A549 (cell line): ENCODE measurements at regions not wholly inside any gene's neighbourhood (a gene's known extent, or its start where the extent isn't known, plus 50 kb on each side); places are given as distances from the start of the nearest gene placed in this dataset.
"Not testable (repeated sequence)": the region's sequence is repeated elsewhere in the genome, so short reads cannot be mapped to it uniquely, and the experiment has no call there.

Experiments
- ATAC-seq, 2 experiments: fragments of 200-7000 bp in 1 of 2; fragments of >200 bp in 1 of 2; cut with Nextera tagmentation in 1 of 2; cut with Tn5 transposase in 1 of 2; 3 replicates each; pipeline versions ENCODE4 v1.8.0 to v1.9.1; 2018 to 2020; ENCODE audit warnings: mild to moderate bottlenecking in 1 of 2, moderate library complexity in 1 of 2
- CTCF ChIA-PET: fragments of 300-600 bp; sonication (Branson Sonifier 250); formaldehyde crosslinking; extraction: SDS; loops from one replicate; lab custom pipeline; 2021; ENCODE audit warnings: antibody characterized with exemption, inconsistent platforms; lab: Yijun Ruan, JAX
- POLR2A ChIA-PET: fragments of 350-600 bp; formaldehyde crosslinking; extraction: SDS; loops from one replicate; lab custom pipeline; 2021; ENCODE audit warnings: antibody characterized with exemption, inconsistent platforms; lab: Yijun Ruan, JAX
- DNase-seq, 2 experiments: peaks; one replicate each; pipeline versions ENCODE4 v3.0.0 to v3.0.0-alpha.2; 2011 to 2016; ENCODE audit warnings: low read depth in 1 of 2, low spot score in 1 of 2
- FAIRE-seq: peaks from 2 replicates; lab custom pipeline; 2011; peaks lifted over from hg19 to GRCh38; lab: Jason Lieb, UNC
- H3K27ac ChIP-seq, 2 experiments: fragments of >200 bp; sonication (Bioruptor Twin); formaldehyde crosslinking; 3 replicates each; pipeline ENCODE4 v1.5.1; 2016 to 2017
- H3K4me1 ChIP-seq: fragments of >200 bp; sonication (Bioruptor Twin); formaldehyde crosslinking; 3 replicates; pipeline ENCODE4 v1.6.1; 2016
- H3K4me2 ChIP-seq: fragments of >200 bp; sonication (Bioruptor Twin); formaldehyde crosslinking; 3 replicates; pipeline ENCODE4 v1.6.1; 2016
- H3K4me3 ChIP-seq: fragments of >200 bp; sonication (Bioruptor Twin); formaldehyde crosslinking; 3 replicates; pipeline ENCODE4 v1.5.1; 2016
- H3K9me3 ChIP-seq: fragments of >200 bp; sonication (Bioruptor Twin); formaldehyde crosslinking; 3 replicates; pipeline ENCODE4 v1.6.1; 2016
- CBX8 ChIP-seq: fragments of 200-600 bp; sonication (generic); IDR thresholded peaks from 2 replicates; pipeline ENCODE4 v1.6.1; 2016
- CEBPB ChIP-seq, 2 experiments: fragments of >200 bp in 1 of 2; sonication (Bioruptor Twin) in 1 of 2; formaldehyde crosslinking in 1 of 2; IDR thresholded peaks; 2 replicates each; pipeline ENCODE4 v1.6.1; 2012 to 2016
- CHD2 ChIP-seq: fragments of 150-350 bp; IDR thresholded peaks from 2 replicates; pipeline ENCODE4 v1.6.1; 2014; ENCODE audit warnings: low read length; ENCODE audit not compliant: partially characterized antibody
- CHD4 ChIP-seq: fragments of 200-600 bp; sonication (generic); IDR thresholded peaks from 2 replicates; pipeline ENCODE4 v1.6.1; 2016; ENCODE audit warnings: antibody characterized with exemption, mild to moderate bottlenecking, borderline replicate concordance
- EHF ChIP-seq: fragments of 250-450 bp; sonication (Bioruptor Pico); IDR thresholded peaks from 2 replicates; pipeline ENCODE4 v1.5.0; 2020; ENCODE audit warnings: mild to moderate bottlenecking
- EHMT2 ChIP-seq: fragments of 200-600 bp; sonication (generic); IDR thresholded peaks from 2 replicates; pipeline ENCODE4 v1.6.1; 2016; ENCODE audit warnings: antibody characterized with exemption, low read depth, mild to moderate bottlenecking, moderate library complexity
- EP300 ChIP-seq, 2 experiments: fragments of >200 bp; sonication (Bioruptor Twin); formaldehyde crosslinking; IDR thresholded peaks; 2 replicates in 1 of 2; 3 replicates in 1 of 2; pipeline ENCODE4 v1.6.1; 2016 to 2017
- FOSB ChIP-seq: fragments of 250-450 bp; sonication (Bioruptor Pico); IDR thresholded peaks from 2 replicates; pipeline ENCODE4 v1.5.0; 2020; ENCODE audit warnings: mild to moderate bottlenecking, moderate library complexity
- FOSL2 ChIP-seq, 2 experiments: fragments of 450-650 bp in 1 of 2; fragments of >200 bp in 1 of 2; sonication (Bioruptor Twin) in 1 of 2; formaldehyde crosslinking; IDR thresholded peaks; 2 replicates each; pipeline versions ENCODE4 v1.5.0 to v1.6.1; 2016 to 2020; ENCODE audit warnings: mild to moderate bottlenecking in 1 of 2, moderate library complexity in 1 of 2
- GATA3 ChIP-seq: IDR thresholded peaks from 2 replicates; pipeline ENCODE4 v1.6.1; 2012; ENCODE audit warnings: borderline replicate concordance
- HEYL ChIP-seq: fragments of 250-450 bp; sonication (Bioruptor Pico); IDR thresholded peaks from 2 replicates; pipeline ENCODE4 v1.8.0; 2021; ENCODE audit warnings: mild to moderate bottlenecking, moderate library complexity
- HOXB13 ChIP-seq: fragments of 250-450 bp; sonication (Bioruptor Pico); IDR thresholded peaks from 2 replicates; pipeline ENCODE4 v1.5.0; 2020; ENCODE audit warnings: low read depth, mild to moderate bottlenecking, moderate library complexity
- HOXB5 ChIP-seq: fragments of 250-450 bp; sonication (Bioruptor Pico); IDR thresholded peaks from 2 replicates; pipeline ENCODE4 v1.5.0; 2020; ENCODE audit warnings: mild to moderate bottlenecking, moderate library complexity
- JUN ChIP-seq, 2 experiments: fragments of >200 bp; sonication (Bioruptor Twin); formaldehyde crosslinking; IDR thresholded peaks; 2 replicates in 1 of 2; 3 replicates in 1 of 2; pipeline ENCODE4 v1.6.1; 2016 to 2017
- JUNB ChIP-seq: fragments of >200 bp; sonication (Bioruptor Twin); formaldehyde crosslinking; IDR thresholded peaks from 2 replicates; pipeline ENCODE4 v1.6.1; 2016
- MAZ ChIP-seq: fragments of 150-350 bp; IDR thresholded peaks from 2 replicates; pipeline ENCODE4 v1.6.1; 2014; ENCODE audit warnings: antibody characterized with exemption, low read depth, low read length, borderline replicate concordance
- POLR2AphosphoS2 ChIP-seq: conservative IDR thresholded peaks from 2 replicates; pipeline ENCODE4 v1.6.1; 2012; ENCODE audit warnings: low read length, improper control_type of control experiment, inconsistent platforms
- RCOR1 ChIP-seq: fragments of 150-350 bp; IDR thresholded peaks from 2 replicates; pipeline ENCODE4 v1.6.1; 2014; ENCODE audit warnings: antibody characterized with exemption, low read length, low read depth
- REST ChIP-seq: fragments of 200-600 bp; sonication (generic); IDR thresholded peaks from 2 replicates; pipeline ENCODE4 v1.6.1; 2016; ENCODE audit warnings: antibody characterized with exemption, mild to moderate bottlenecking, moderate library complexity
- RNF2 ChIP-seq: fragments of 200-600 bp; sonication (generic); IDR thresholded peaks from 2 replicates; pipeline ENCODE4 v1.6.1; 2016; ENCODE audit warnings: low read depth, mild to moderate bottlenecking, antibody characterized with exemption, moderate library complexity, borderline replicate concordance
- TFCP2L1 ChIP-seq: fragments of 250-450 bp; sonication (Bioruptor Pico); IDR thresholded peaks from 2 replicates; pipeline ENCODE4 v1.5.0; 2021; ENCODE audit warnings: mild to moderate bottlenecking
- USF2 ChIP-seq: fragments of 450-650 bp; IDR thresholded peaks from 2 replicates; pipeline ENCODE4 v1.6.1; 2014; ENCODE audit warnings: antibody characterized with exemption
- ZFP36 ChIP-seq: fragments of 450-650 bp; IDR thresholded peaks from 2 replicates; pipeline ENCODE4 v1.6.1; 2014; ENCODE audit warnings: borderline replicate concordance; ENCODE audit not compliant: partially characterized antibody
- ZNF302 ChIP-seq: fragments of 250-450 bp; sonication (Bioruptor Pico); IDR thresholded peaks from 2 replicates; pipeline ENCODE4 v1.9.0; 2021; ENCODE audit warnings: inconsistent platforms, mild to moderate bottlenecking, moderate library complexity
- WGBS: methylation state at CpG from one replicate; pipeline ENCODE4 v1.1.6; 2017; ENCODE audit errors: missing lambda C conversion rate; 5-methylcytosine and 5-hydroxymethylcytosine counted together
- TF ChIP-seq, protein P1 (sequence below): IDR thresholded peaks from 2 replicates; pipeline ENCODE4 v1.6.1; 2012
- TF ChIP-seq, protein P2 (sequence below): fragments of 150-350 bp; IDR thresholded peaks from 2 replicates; pipeline ENCODE4 v1.6.1; 2014; ENCODE audit warnings: low read depth, mild to moderate bottlenecking, low read length

DNA sequence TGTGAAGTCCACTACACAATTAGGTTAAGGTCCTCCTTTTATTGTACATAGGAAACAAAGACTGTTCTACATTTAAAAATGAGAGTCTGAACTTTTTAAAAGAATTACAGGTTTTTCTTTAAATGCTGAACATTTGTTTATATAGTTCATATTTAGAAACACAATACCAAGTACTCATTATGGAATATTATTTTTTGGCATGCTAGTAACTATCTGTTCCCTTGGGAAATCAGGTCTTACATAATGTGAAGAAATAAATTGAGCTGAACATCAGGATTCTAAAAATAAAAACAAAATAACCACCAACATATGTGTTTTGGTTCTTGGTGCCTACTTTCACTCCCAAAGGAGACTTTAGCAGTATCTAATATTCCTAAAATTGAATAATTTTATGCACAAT lies 230.5 kb upstream of the IZUMO3 start:
- no peak for FAIRE-seq
- Histone ChIP-seq H3K4me3 (no peak overlapping the region), H3K9me3 (no peaks in the 10 kb centered on the region), H3K4me1 (no peaks in the 10 kb centered on the region), H3K4me2 (no peak overlapping the region), H3K27ac (no peak overlapping the region)
- no peak for DNase-seq
- TF ChIP-seq, protein P1, sequence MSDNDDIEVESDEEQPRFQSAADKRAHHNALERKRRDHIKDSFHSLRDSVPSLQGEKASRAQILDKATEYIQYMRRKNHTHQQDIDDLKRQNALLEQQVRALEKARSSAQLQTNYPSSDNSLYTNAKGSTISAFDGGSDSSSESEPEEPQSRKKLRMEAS = no peak
- TF ChIP-seq FOSL2 (IDR thresholded peaks at IDR 0.05) (no peak), FOSL2 (CRISPR knock-in tag; IDR thresholded peaks at IDR 0.05) (no peak), HEYL (CRISPR knock-in tag) (no peak), CHD4 (no peak), ZNF302 (CRISPR knock-in tag) (no peak), JUNB (no peak), HOXB5 (CRISPR knock-in tag) (no peak), MAZ (no peak), FOSB (no peak), EHMT2 (no peak), POLR2AphosphoS2 (no peak), TFCP2L1 (CRISPR knock-in tag) (no peak)
- ATAC-seq = no peak
- ChIA-PET POLR2A (no interaction called here), CTCF (no interaction called here)

DNA sequence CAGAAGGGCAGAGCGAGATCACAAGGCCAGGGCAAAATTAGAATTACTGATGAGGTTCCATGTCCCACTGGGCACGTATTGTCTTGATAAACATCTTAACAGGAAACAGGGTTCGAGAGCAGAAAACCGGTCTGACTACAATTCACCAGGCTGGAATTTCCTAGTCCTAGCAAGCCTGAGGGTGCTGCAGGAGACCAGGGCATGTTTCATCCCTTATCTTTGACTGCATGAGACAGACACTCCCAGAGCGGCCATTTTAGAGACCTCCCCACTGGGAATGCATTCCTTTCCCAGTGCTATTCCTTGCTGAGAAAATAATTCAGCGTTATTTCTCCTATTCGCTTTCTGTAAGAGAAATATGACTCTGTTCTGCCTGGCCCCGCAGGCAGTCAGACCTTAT lies 228.5 kb upstream of the IZUMO3 start:
- H3K4me1 ChIP-seq, H3K4me2 ChIP-seq, DNase-seq, POLR2A ChIA-PET, ATAC-seq, CTCF ChIA-PET, H3K27ac ChIP-seq, H3K9me3 ChIP-seq, FAIRE-seq, H3K4me3 ChIP-seq: not testable (repeated sequence)
- WGBS = 7% methylated on average over 8 of the region's 8 CpGs

GRCh38 chr9:24766081-24766480 lies 220.4 kb upstream of the IZUMO3 start:
- Histone ChIP-seq H3K4me1 (no peaks in the 10 kb centered on the region), H3K4me3 (no peak overlapping the region), H3K27ac (no peak overlapping the region), H3K4me2 (no peak overlapping the region)
- FAIRE-seq (no peak), DNase-seq (no peak)
- 0% methylated on average over 1 of the region's 1 CpG for WGBS
- CTCF ChIA-PET = no interaction called here
- POLR2A ChIA-PET = no interaction called here
- TF ChIP-seq RNF2 (no peak), GATA3 (no peak), FOSL2 (IDR thresholded peaks at IDR 0.05) (no peak), FOSL2 (CRISPR knock-in tag; IDR thresholded peaks at IDR 0.05) (no peak), HOXB13 (no peak)
- TF ChIP-seq, all 56 proteins: peak for 0
- no peak for ATAC-seq
- no peaks in the 10 kb centered on the region for H3K9me3 ChIP-seq

- DNase-seq (no peak), FAIRE-seq (no peak)
- H3K4me2 ChIP-seq = no peak overlapping the region
- ChIA-PET POLR2A (no interaction called here), CTCF (no interaction called here)
- H3K27ac ChIP-seq = no peak overlapping the region
- WGBS = 25% methylated on average over 4 of the region's 7 CpGs
- H3K4me1 ChIP-seq = no peaks in the 10 kb centered on the region
- TF ChIP-seq EP300 (IDR thresholded peaks at IDR 0.05) (no peak), USF2 (no peak), ZNF302 (CRISPR knock-in tag) (no peak), JUN (IDR thresholded peaks at IDR 0.05) (no peak), CHD2 (no peak), REST (no peak), CEBPB (IDR thresholded peaks at IDR 0.05) (no peak), CBX8 (no peak), HOXB5 (CRISPR knock-in tag) (no peak), EHF (CRISPR knock-in tag) (no peak), RCOR1 (no peak), HEYL (CRISPR knock-in tag) (no peak), POLR2AphosphoS2 (no peak), ZFP36 (no peak)
- TF ChIP-seq, protein P2, sequence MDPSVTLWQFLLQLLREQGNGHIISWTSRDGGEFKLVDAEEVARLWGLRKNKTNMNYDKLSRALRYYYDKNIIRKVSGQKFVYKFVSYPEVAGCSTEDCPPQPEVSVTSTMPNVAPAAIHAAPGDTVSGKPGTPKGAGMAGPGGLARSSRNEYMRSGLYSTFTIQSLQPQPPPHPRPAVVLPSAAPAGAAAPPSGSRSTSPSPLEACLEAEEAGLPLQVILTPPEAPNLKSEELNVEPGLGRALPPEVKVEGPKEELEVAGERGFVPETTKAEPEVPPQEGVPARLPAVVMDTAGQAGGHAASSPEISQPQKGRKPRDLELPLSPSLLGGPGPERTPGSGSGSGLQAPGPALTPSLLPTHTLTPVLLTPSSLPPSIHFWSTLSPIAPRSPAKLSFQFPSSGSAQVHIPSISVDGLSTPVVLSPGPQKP = no peak
- TF ChIP-seq, all 56 proteins: peak for 0
- no peak for ATAC-seq
- no peaks in the 10 kb centered on the region for H3K9me3 ChIP-seq
- H3K4me3 ChIP-seq = no peak overlapping the region
Measured at GRCh38 chr9:24765025-24765756, 219.5 kb upstream of the IZUMO3 start.
